ENCODE measurements at regions not wholly inside any gene's neighbourhood (a gene's known extent, or its start where the extent isn't known, plus 50 kb on each side); places are given as distances from the start of the nearest gene placed in this dataset.
"Not testable (repeated sequence)": the region's sequence is repeated elsewhere in the genome, so short reads cannot be mapped to it uniquely, and the experiment has no call there.

- not testable (repeated sequence) for DNase-seq
Observed at GRCh38 chr2:87360927-87361326, 339.3 kb upstream of the PLGLB1 start.

- not testable (repeated sequence) for DNase-seq
Observed at GRCh38 chr2:87361805-87362204, 340.2 kb upstream of the PLGLB1 start.

- DNase-seq: not testable (repeated sequence)
Observed at GRCh38 chr2:87364379-87364778, 342.7 kb upstream of the PLGLB1 start.

GRCh38 chr2:87365038-87365437 is 343.4 kb upstream of the PLGLB1 start:
- DNase-seq: not testable (repeated sequence)

GRCh38 chr2:87386063-87386560 is 361.8 kb upstream of the PLGLB2 start:
- DNase-seq: not testable (repeated sequence)

GRCh38 chr2:87395784-87396183 is 352.1 kb upstream of the PLGLB2 start:
- DNase-seq: not testable (repeated sequence)

GRCh38 chr2:87396551-87397265 is 351.2 kb upstream of the PLGLB2 start:
- not testable (repeated sequence) for DNase-seq

- not testable (repeated sequence) for DNase-seq
Observed at GRCh38 chr2:87397276-87398065, 350.4 kb upstream of the PLGLB2 start.

GRCh38 chr2:87398567-87399305 is 349.2 kb upstream of the PLGLB2 start:
- not testable (repeated sequence) for DNase-seq

- DNase-seq: no peak
Observed at GRCh38 chr2:87401726-87402345, 346.1 kb upstream of the PLGLB2 start.

- DNase-seq: no peak
Observed at GRCh38 chr2:87403893-87404175, 344.1 kb upstream of the PLGLB2 start.

- DNase-seq: not testable (repeated sequence)
Observed at GRCh38 chr2:87404411-87405255, 343.3 kb upstream of the PLGLB2 start.

GRCh38 chr2:87405531-87406216 is 342.2 kb upstream of the PLGLB2 start:
- DNase-seq: not testable (repeated sequence)

GRCh38 chr2:87406406-87407175 is 341.3 kb upstream of the PLGLB2 start:
- not testable (repeated sequence) for DNase-seq

- not testable (repeated sequence) for DNase-seq
Observed at GRCh38 chr2:87409601-87410000, 338.3 kb upstream of the PLGLB2 start.

- not testable (repeated sequence) for DNase-seq
Observed at GRCh38 chr2:87410371-87410770, 337.5 kb upstream of the PLGLB2 start.

GRCh38 chr2:87412036-87412820 is 335.7 kb upstream of the PLGLB2 start:
- DNase-seq: not testable (repeated sequence)

GRCh38 chr2:87414331-87414730 is 333.6 kb upstream of the PLGLB2 start:
- not testable (repeated sequence) for DNase-seq

- DNase-seq: not testable (repeated sequence)
Observed at GRCh38 chr2:87414795-87415570, 332.9 kb upstream of the PLGLB2 start.

Measured in fibroblast of skin of right quadriceps (primary cell).